Smooth muscle cell (in vitro differentiated cells): ENCODE measurements at regions not wholly inside any gene's neighbourhood (a gene's known extent, or its start where the extent isn't known, plus 50 kb on each side); places are given as distances from the start of the nearest gene placed in this dataset.
"Not testable (repeated sequence)": the region's sequence is repeated elsewhere in the genome, so short reads cannot be mapped to it uniquely, and the experiment has no call there.

Source experiments
- DNase-seq: peaks from one replicate; lab custom pipeline; 2025; ENCODE audit not compliant: unreplicated experiment; lab: John Stamatoyannopoulos, UW
- H2AFZ ChIP-seq: fragments of 200-600 bp; sonication (generic); 2 replicates; pipeline ENCODE4 v1.6.0; 2016; ENCODE audit warnings: antibody characterized with exemption, low read depth, mild to moderate bottlenecking
- H3F3A ChIP-seq: fragments of 200-600 bp; sonication (generic); 2 replicates; pipeline ENCODE4 v1.6.0; 2017; ENCODE audit warnings: antibody characterized with exemption, low read depth
- H3K27ac ChIP-seq: fragments of 200-600 bp; sonication (generic); 2 replicates; pipeline ENCODE4 v1.5.1; 2016; ENCODE audit warnings: low read depth, mild to moderate bottlenecking
- H3K27me3 ChIP-seq: fragments of 200-600 bp; sonication (generic); 2 replicates; pipeline ENCODE4 v1.6.1; 2016; ENCODE audit warnings: low read depth, mild to moderate bottlenecking
- H3K36me3 ChIP-seq: fragments of 200-600 bp; sonication (generic); 2 replicates; pipeline ENCODE4 v1.5.1; 2016; ENCODE audit warnings: low read depth
- H3K4me1 ChIP-seq: fragments of 200-600 bp; sonication (generic); 2 replicates; pipeline ENCODE4 v1.5.1; 2016; ENCODE audit warnings: low read depth
- H3K4me2 ChIP-seq: fragments of 200-600 bp; sonication (generic); 2 replicates; pipeline ENCODE4 v1.6.0; 2016; ENCODE audit warnings: mild to moderate bottlenecking
- H3K4me3 ChIP-seq: fragments of 200-600 bp; sonication (generic); 2 replicates; pipeline ENCODE4 v1.5.1; 2016; ENCODE audit warnings: mild to moderate bottlenecking
- H3K79me2 ChIP-seq: fragments of 200-600 bp; sonication (generic); 2 replicates; pipeline ENCODE4 v1.6.0; 2016; ENCODE audit warnings: low read depth, mild to moderate bottlenecking
- H3K9ac ChIP-seq: fragments of 200-600 bp; sonication (generic); 2 replicates; pipeline ENCODE4 v1.6.0; 2016; ENCODE audit warnings: low read depth
- H3K9me3 ChIP-seq: fragments of 200-600 bp; sonication (generic); replicated peaks from 2 replicates; pipeline ENCODE4 v1.5.1; 2016; ENCODE audit warnings: low read depth
- H4K20me1 ChIP-seq: fragments of 200-600 bp; sonication (generic); 2 replicates; pipeline ENCODE4 v1.6.0; 2016; ENCODE audit warnings: low read depth
- CTCF ChIP-seq: fragments of 200-600 bp; sonication (generic); IDR thresholded peaks from 2 replicates; pipeline ENCODE4 v1.5.1; 2017; ENCODE audit warnings: borderline replicate concordance, mild to moderate bottlenecking, antibody characterized with exemption; ENCODE audit not compliant: insufficient read depth, poor library complexity, severe bottlenecking
- WGBS: methylation state at CpG from one replicate; pipeline ENCODE4 v1.1.7; 2016; ENCODE audit warnings: low lambda C conversion rate; 5-methylcytosine and 5-hydroxymethylcytosine counted together

GRCh38 chr5:176144508-176144907 is 93.7 kb upstream of the SIMC1 start:
- Histone ChIP-seq H3F3A (no peaks in the 10 kb centered on the region), H3K9me3 (no peaks in the 10 kb centered on the region), H3K27me3 (peaks cover 32% of the 10 kb centered on the region), H3K36me3 (no peaks in the 10 kb centered on the region), H3K4me1 (no peaks in the 10 kb centered on the region), H3K4me3 (no peak overlapping the region), H3K9ac (no peak overlapping the region), H2AFZ (no peak overlapping the region), H3K27ac (no peak overlapping the region), H4K20me1 (no peaks in the 10 kb centered on the region), H3K79me2 (no peaks in the 10 kb centered on the region), H3K4me2 (no peak overlapping the region)
- WGBS: 86% methylated on average over 2 of the region's 2 CpGs
- no peak for DNase-seq
- no peak for TF ChIP-seq CTCF

- H3F3A ChIP-seq, H3K9me3 ChIP-seq, H3K79me2 ChIP-seq, H3K36me3 ChIP-seq, H3K9ac ChIP-seq, H3K4me3 ChIP-seq, H2AFZ ChIP-seq, H3K4me2 ChIP-seq, H3K27ac ChIP-seq, H4K20me1 ChIP-seq, DNase-seq: not testable (repeated sequence)
- Histone ChIP-seq H3K4me1 (peaks cover 25% of the 10 kb centered on the region), H3K27me3 (peaks cover 16% of the 10 kb centered on the region)
- 100% methylated on average over 1 of the region's 3 CpGs for WGBS
These were observed 88.3 kb upstream of the SIMC1 start for GRCh38 chr5:176149948-176150347.

- no peaks in the 10 kb centered on the region for H3F3A ChIP-seq
- H2AFZ ChIP-seq: no peak overlapping the region
- H3K27ac ChIP-seq: no peak overlapping the region
- H3K9ac ChIP-seq: no peak overlapping the region
- H3K4me1 ChIP-seq: peaks cover 25% of the 10 kb centered on the region
- WGBS: 66% methylated on average over 9 of the region's 9 CpGs
- H3K79me2 ChIP-seq: no peaks in the 10 kb centered on the region
- H3K27me3 ChIP-seq: peaks cover 4% of the 10 kb centered on the region
- no peaks in the 10 kb centered on the region for H3K36me3 ChIP-seq
- peak overlapping the region; percentile 2 for H3K4me2 ChIP-seq
- no peaks in the 10 kb centered on the region for H3K9me3 ChIP-seq
- H4K20me1 ChIP-seq: no peaks in the 10 kb centered on the region
- H3K4me3 ChIP-seq: no peak overlapping the region
- no peak for DNase-seq
- TF ChIP-seq CTCF: no peak
These were observed 86.9 kb upstream of the SIMC1 start for GRCh38 chr5:176151281-176151680.

- Histone ChIP-seq H3K9me3 (no peaks in the 10 kb centered on the region), H3K27me3 (no peaks in the 10 kb centered on the region), H4K20me1 (no peaks in the 10 kb centered on the region), H3K4me2 (peak overlapping the region; percentile 2), H3K79me2 (no peaks in the 10 kb centered on the region), H3K4me1 (peaks cover 25% of the 10 kb centered on the region), H3K36me3 (no peaks in the 10 kb centered on the region), H3K9ac (no peak overlapping the region), H3F3A (no peaks in the 10 kb centered on the region), H3K27ac (no peak overlapping the region), H2AFZ (peak overlapping the region; percentile 54), H3K4me3 (no peak overlapping the region)
- 51% methylated on average over 13 of the region's 13 CpGs for WGBS
- no peak for DNase-seq
- no peak for TF ChIP-seq CTCF
These were observed 85.9 kb upstream of the SIMC1 start for GRCh38 chr5:176152191-176152929.
